HEK293 (cell line): ENCODE measurements at regions not wholly inside any gene's neighbourhood (a gene's known extent, or its start where the extent isn't known, plus 50 kb on each side); places are given as distances from the start of the nearest gene placed in this dataset.

ENCODE experiments used
- CTCF ChIP-seq: fragments of 450-650 bp; formaldehyde crosslinking; IDR thresholded peaks from 2 replicates; pipeline ENCODE4 v1.5.1; 2016; ENCODE audit warnings: missing biosample characterization, missing genetic modification characterization
- PBX3 ChIP-seq: sonication (generic); formaldehyde crosslinking; IDR thresholded peaks from 2 replicates; pipeline ENCODE4 v1.8.1; 2022; ENCODE audit warnings: mild to moderate bottlenecking, moderate library complexity, missing genetic modification reagents
- PRDM1 ChIP-seq: fragments of 450-650 bp; formaldehyde crosslinking; IDR thresholded peaks from 2 replicates; pipeline ENCODE4; 2016; ENCODE audit warnings: missing biosample characterization, missing genetic modification characterization
- REPIN1 ChIP-seq: fragments of 450-650 bp; formaldehyde crosslinking; IDR thresholded peaks from 2 replicates; pipeline ENCODE4 v1.5.1; 2017; ENCODE audit warnings: missing biosample characterization, missing genetic modification characterization, low read depth
- REST ChIP-seq: fragments of 450-650 bp; formaldehyde crosslinking; IDR thresholded peaks from 2 replicates; pipeline ENCODE4 v1.5.1; 2016; ENCODE audit warnings: missing biosample characterization, missing genetic modification characterization
- TSHZ1 ChIP-seq: fragments of 450-650 bp; formaldehyde crosslinking; IDR thresholded peaks from 2 replicates; pipeline ENCODE4 v1.5.1; 2016; ENCODE audit warnings: missing biosample characterization, missing genetic modification characterization, borderline replicate concordance
- ZFP3 ChIP-seq: fragments of 450-650 bp; formaldehyde crosslinking; IDR thresholded peaks from 2 replicates; pipeline ENCODE4 v1.5.1; 2016; ENCODE audit warnings: low read depth, missing biosample characterization, missing genetic modification characterization
- ZNF121 ChIP-seq: fragments of 450-650 bp; formaldehyde crosslinking; IDR thresholded peaks from 2 replicates; pipeline ENCODE4 v1.5.1; 2016; ENCODE audit warnings: missing biosample characterization, missing genetic modification characterization
- ZNF26 ChIP-seq: fragments of 450-650 bp; formaldehyde crosslinking; IDR thresholded peaks from 2 replicates; pipeline ENCODE4 v1.5.1; 2016; ENCODE audit warnings: missing biosample characterization, missing genetic modification characterization
- ZNF266 ChIP-seq: fragments of 450-650 bp; formaldehyde crosslinking; IDR thresholded peaks from 2 replicates; pipeline ENCODE4 v1.5.1; 2016; ENCODE audit warnings: missing biosample characterization, missing genetic modification characterization, low read depth
- ZNF274 ChIP-seq, 2 experiments: fragments of 200-500 bp in 1 of 2; fragments of 450-650 bp in 1 of 2; sonication (Bioruptor generic) in 1 of 2; formaldehyde crosslinking in 1 of 2; IDR thresholded peaks; 2 replicates each; pipeline versions ENCODE4 v1.5.1 to v1.6.1; 2014 to 2016; ENCODE audit warnings: borderline replicate concordance in 1 of 2, inconsistent platforms in 1 of 2, low read length in 1 of 2, missing biosample characterization in 1 of 2, missing genetic modification characterization in 1 of 2
- ZNF341 ChIP-seq: fragments of 450-650 bp; formaldehyde crosslinking; IDR thresholded peaks from 2 replicates; pipeline ENCODE4; 2016; ENCODE audit warnings: low read depth, missing biosample characterization, missing genetic modification characterization
- ZNF514 ChIP-seq: fragments of 450-650 bp; formaldehyde crosslinking; IDR thresholded peaks from 2 replicates; pipeline ENCODE4 v1.5.1; 2016; ENCODE audit warnings: missing biosample characterization, missing genetic modification characterization
- ZNF692 ChIP-seq: fragments of 450-650 bp; formaldehyde crosslinking; IDR thresholded peaks from 2 replicates; pipeline ENCODE4 v1.5.1; 2016; ENCODE audit warnings: missing biosample characterization, missing genetic modification characterization

DNA sequence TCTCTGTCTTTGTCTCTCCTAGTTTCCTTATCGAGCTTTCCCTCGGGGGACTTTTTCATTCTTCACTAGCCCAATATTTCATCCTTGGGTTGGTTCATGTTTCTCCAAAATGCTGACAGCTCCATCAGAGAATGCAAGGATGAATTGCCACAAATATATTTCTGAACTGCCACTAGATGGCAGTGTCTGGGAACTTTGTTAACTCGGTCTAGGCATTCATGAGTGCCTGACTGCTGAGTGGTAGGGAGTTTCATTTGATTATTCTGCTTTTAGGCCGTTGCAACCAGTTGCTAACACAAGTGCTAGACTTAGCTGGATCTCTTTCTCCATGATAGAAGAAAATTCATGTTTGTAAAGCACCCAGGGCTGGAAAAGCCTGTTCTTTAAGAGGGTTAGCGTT lies 73.5 kb upstream of the RAP2C start:
- TF ChIP-seq ZFP3 (tag by site-specific recombination): no peak
- peak; percentile 52; the same call in 1 of the 2 replicates for TF ChIP-seq CTCF (tag by site-specific recombination)
- no peak for TF ChIP-seq ZNF26
- no peak for TF ChIP-seq ZNF341 (tag by site-specific recombination)
- no peak for TF ChIP-seq REST (tag by site-specific recombination)
- TF ChIP-seq REPIN1 (tag by site-specific recombination): no peak
- no peak for TF ChIP-seq ZNF274 (IDR thresholded peaks at IDR 0.05; ENCODE audit: low read length)
- TF ChIP-seq ZNF274 (tag by site-specific recombination; IDR thresholded peaks at IDR 0.05; ENCODE audit: borderline replicate concordance): no peak
- no peak for TF ChIP-seq ZNF121 (tag by site-specific recombination)
- TF ChIP-seq PBX3 (CRISPR knock-in tag): no peak
- TF ChIP-seq ZNF514 (tag by site-specific recombination): no peak
- no peak for TF ChIP-seq ZNF266 (tag by site-specific recombination)
- no peak for TF ChIP-seq TSHZ1 (tag by site-specific recombination)
- TF ChIP-seq PRDM1: no peak
- TF ChIP-seq ZNF692 (tag by site-specific recombination): no peak
